NCI-H510A treated with DMSO at 0.1 percent for 48 hours (cell line): ENCODE measurements at regions not wholly inside any gene's neighbourhood (a gene's known extent, or its start where the extent isn't known, plus 50 kb on each side); places are given as distances from the start of the nearest gene placed in this dataset.
"Not testable (repeated sequence)": the region's sequence is repeated elsewhere in the genome, so short reads cannot be mapped to it uniquely, and the experiment has no call there.

Source experiments
- DNase-seq: peaks from one replicate; lab custom pipeline; 2025; lab: John Stamatoyannopoulos, UW

- no peak for DNase-seq
These were observed 718.8 kb downstream of the BRINP1 start for GRCh38 chr9:118650417-118650816.

- no peak for DNase-seq
These were observed 717.7 kb downstream of the BRINP1 start for GRCh38 chr9:118651511-118651910.

GRCh38 chr9:118652258-118652657, 717.0 kb downstream of the BRINP1 start:
- DNase-seq, result no peak

GRCh38 chr9:118652912-118653311, 716.3 kb downstream of the BRINP1 start:
- DNase-seq, result no peak

- no peak for DNase-seq
These were observed 710.2 kb downstream of the BRINP1 start for GRCh38 chr9:118659011-118659410.

GRCh38 chr9:118665226-118665919, 703.9 kb downstream of the BRINP1 start:
- no peak for DNase-seq

GRCh38 chr9:118670011-118670953, 699.0 kb downstream of the BRINP1 start:
- DNase-seq, result no peak

GRCh38 chr9:118674942-118675341, 694.3 kb downstream of the BRINP1 start:
- DNase-seq, result peak; percentile 23

GRCh38 chr9:118677936-118678653, 691.1 kb downstream of the BRINP1 start:
- DNase-seq, result not testable (repeated sequence)

GRCh38 chr9:118686959-118687358, 682.3 kb downstream of the BRINP1 start:
- peak; percentile 36 for DNase-seq

GRCh38 chr9:118689280-118689679, 680.0 kb downstream of the BRINP1 start:
- DNase-seq, result no peak

- DNase-seq, result no peak
These were observed 676.6 kb downstream of the BRINP1 start for GRCh38 chr9:118692613-118693012.

- no peak for DNase-seq
These were observed 675.6 kb downstream of the BRINP1 start for GRCh38 chr9:118693645-118694044.

- not testable (repeated sequence) for DNase-seq
These were observed 674.0 kb downstream of the BRINP1 start for GRCh38 chr9:118695249-118695648.

- no peak for DNase-seq
These were observed 667.2 kb downstream of the BRINP1 start for GRCh38 chr9:118701985-118702384.

- no peak for DNase-seq
These were observed 657.4 kb downstream of the BRINP1 start for GRCh38 chr9:118711843-118712242.

GRCh38 chr9:118721276-118721675, 648.0 kb downstream of the BRINP1 start:
- no peak for DNase-seq

GRCh38 chr9:118721923-118722322, 647.3 kb downstream of the BRINP1 start:
- no peak for DNase-seq

- no peak for DNase-seq
These were observed 639.3 kb downstream of the BRINP1 start for GRCh38 chr9:118729981-118730380.

- no peak for DNase-seq
These were observed 636.2 kb downstream of the BRINP1 start for GRCh38 chr9:118732998-118733397.

- DNase-seq, result no peak
These were observed 634.5 kb downstream of the BRINP1 start for GRCh38 chr9:118734696-118735095.

GRCh38 chr9:118736406-118736805, 632.8 kb downstream of the BRINP1 start:
- no peak for DNase-seq
